ENCODE measurements at regions not wholly inside any gene's neighbourhood (a gene's known extent, or its start where the extent isn't known, plus 50 kb on each side); places are given as distances from the start of the nearest gene placed in this dataset.

GRCh38 chr11:92511522-92512203 is 287.0 kb downstream of the FAT3 start (continued):
- TF ChIP-seq ZFAT (CRISPR knock-in tag; conservative IDR thresholded peaks at IDR 0.05) (no peak), ZNF761 (CRISPR knock-in tag; conservative IDR thresholded peaks at IDR 0.05) (no peak), CSRNP2 (CRISPR knock-in tag; conservative IDR thresholded peaks at IDR 0.05; ENCODE audit: low read depth) (no peak), ZNF468 (CRISPR knock-in tag; IDR thresholded peaks at IDR 0.05) (no peak), ZUFSP (CRISPR knock-in tag; IDR thresholded peaks at IDR 0.05; ENCODE audit: borderline replicate concordance) (no peak), ZNF770 (CRISPR knock-in tag; IDR thresholded peaks at IDR 0.05) (no peak), ZNF891 (CRISPR knock-in tag; IDR thresholded peaks at IDR 0.05) (no peak), CAMTA2 (CRISPR knock-in tag; IDR thresholded peaks at IDR 0.05; ENCODE audit: borderline replicate concordance) (no peak), ZNF710 (CRISPR knock-in tag; IDR thresholded peaks at IDR 0.05; ENCODE audit: borderline replicate concordance) (no peak), ZNF17 (CRISPR knock-in tag; IDR thresholded peaks at IDR 0.05) (no peak), MTA3 (CRISPR knock-in tag; IDR thresholded peaks at IDR 0.05) (no peak)
